HG03196 (cell line): ENCODE measurements at regions not wholly inside any gene's neighbourhood (a gene's known extent, or its start where the extent isn't known, plus 50 kb on each side); places are given as distances from the start of the nearest gene placed in this dataset.
A peak's percentile ranks its signal among the peaks of the same experiment; 100 is the strongest.
"Not testable (repeated sequence)": the region's sequence is repeated elsewhere in the genome, so short reads cannot be mapped to it uniquely, and the experiment has no call there.

ENCODE experiments used
- ATAC-seq: cut with Tn5 transposase; IDR thresholded peaks from one replicate; pipeline ENCODE4 v1.9.1; 2021; ENCODE audit not compliant: unreplicated experiment

DNA sequence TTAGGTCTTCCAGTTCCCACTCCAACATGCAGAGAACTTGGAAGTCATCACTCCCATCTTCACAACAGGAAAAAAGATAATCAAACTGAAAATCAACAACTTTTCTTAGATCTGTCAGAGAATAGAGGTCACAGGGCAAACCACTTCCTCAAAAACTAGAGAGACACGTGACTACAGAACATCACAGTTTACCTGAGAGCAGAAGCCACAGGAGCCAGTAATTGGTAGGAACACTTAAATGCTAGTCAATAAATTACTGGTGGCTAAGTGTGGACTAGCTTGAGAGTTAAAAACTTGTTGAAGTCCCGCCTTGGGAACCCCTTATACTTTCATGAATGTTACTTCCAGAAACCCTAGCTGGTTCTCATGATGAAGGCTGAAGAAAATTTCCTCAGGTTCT, 81.1 kb downstream of the THSD1 start:
- not testable (repeated sequence) for ATAC-seq

DNA sequence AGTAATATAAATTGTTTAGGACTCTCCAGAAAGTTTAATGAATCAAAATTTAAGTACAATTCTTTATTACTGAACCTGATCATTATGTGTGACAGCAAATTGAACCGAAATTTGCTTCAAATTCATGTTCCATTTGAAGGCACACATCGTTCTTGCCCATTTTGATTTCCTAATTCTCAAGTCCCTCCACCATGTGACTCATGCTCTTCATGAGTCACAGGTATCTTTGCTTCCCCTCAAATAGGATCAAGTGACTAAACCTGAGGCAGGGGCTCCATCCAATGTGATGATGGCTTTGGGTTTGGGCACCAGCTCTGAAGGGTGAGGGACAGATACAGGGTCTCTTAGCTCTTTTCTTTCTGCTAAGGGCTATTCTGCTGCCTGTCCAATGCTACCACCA, 86.1 kb downstream of the THSD1 start:
- no peak for ATAC-seq

DNA sequence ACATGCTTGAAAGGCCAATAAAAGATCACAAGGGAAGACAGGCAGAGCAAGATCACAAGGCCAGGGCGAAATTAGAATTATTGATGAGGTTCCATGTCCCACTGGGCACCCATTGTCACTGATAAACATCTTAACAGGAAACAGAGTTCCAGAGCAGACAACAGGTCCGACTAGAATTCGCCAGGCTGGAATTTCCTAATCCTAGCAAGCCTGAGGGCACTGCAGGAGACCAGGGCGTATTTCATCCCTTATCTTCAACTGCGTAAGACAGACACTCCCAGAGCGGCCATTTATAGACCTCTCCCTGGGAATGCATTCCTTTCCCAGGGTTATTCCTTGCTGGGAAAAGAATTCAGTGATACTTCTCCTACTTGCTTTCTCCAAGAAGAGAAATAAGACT, 96.1 kb downstream of the THSD1 start:
- ATAC-seq = not testable (repeated sequence)

DNA sequence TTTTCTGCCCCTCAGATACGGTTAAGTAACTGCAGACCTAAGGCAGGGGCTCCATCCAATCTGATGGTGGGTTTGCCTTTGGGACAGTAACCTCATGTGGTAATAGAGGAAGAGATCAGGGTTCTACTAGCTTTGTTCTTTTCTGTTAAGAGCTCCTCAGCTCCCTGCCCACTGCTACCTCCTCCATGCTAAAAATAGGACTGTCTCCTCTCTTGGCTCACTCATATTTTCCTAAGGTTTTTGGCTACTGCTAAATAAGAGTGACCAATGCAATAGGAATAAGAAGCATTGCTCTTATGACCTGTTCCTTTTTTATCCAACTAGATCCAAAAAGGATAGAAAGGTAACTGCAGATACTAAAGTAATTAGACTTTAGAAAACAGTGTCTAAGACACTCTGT, 99.6 kb downstream of the THSD1 start:
- ATAC-seq = not testable (repeated sequence)

DNA sequence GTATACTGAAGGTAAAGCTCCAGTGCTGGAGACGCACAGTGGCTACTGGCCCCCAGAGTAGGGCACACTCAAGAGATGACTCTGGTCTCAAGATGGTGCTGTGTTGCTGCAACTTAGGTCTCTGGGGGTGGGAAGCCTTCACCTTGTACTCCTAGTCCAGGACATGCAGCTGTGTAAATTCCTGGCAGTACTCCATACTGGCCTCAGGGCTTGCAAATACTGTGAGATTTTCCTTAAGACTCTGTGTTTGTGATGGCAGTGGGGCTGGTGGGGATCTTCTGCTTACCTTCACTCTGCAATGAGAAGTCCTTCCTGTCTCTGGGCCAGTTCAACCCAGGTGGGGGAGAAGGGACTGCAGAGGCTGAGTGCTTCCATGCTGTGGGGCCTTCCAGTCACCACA, 102.9 kb downstream of the THSD1 start:
- ATAC-seq = not testable (repeated sequence)

DNA sequence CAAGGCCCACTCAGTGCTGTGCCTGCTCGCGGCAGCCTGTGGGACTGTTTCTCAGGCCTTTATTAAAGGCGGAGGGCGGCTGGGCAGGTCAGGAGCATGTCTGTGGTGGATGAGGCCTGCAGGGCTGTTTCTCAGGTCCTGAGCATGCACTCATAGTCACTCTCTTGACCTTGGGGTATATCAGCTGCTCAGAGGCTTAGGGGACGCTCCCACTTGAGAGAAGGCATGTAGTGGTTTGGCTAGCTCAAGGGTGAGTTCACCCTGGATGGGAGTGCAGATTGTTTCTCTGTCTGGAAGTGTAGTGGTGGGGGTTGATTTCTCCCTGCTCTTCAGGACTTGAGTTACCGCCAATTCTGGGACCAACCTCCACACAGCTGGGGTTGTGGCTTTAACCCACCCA, 103.3 kb downstream of the THSD1 start:
- not testable (repeated sequence) for ATAC-seq

DNA sequence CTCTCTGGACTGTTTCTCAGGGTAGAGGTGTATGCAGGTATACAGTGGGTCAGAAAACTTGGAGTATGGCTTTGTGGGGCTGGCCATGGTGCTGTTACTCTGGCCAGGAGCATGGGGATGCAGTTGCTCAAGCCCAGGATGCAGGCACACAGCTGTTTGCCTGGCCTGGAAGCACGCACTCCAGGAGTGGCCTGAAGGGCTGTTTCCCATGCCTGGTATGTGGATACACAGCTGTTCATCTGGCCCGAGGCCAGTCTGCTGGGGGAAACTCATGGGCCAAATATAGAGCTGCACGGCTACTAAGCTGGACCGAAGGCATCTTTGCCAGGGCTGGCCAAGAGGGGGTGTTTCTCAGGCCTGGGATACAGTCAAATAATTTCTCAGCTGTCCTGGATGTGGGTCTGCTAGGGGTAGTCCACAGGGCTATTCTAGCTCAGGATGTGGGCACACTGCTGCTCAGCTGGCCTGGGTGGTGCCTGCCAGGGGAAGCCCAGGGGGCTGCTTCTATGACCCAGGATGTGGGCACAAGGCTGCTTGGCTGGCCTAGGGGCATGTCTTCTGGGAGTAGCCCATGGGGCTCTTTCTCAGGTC, 104.1 kb downstream of the THSD1 start:
- not testable (repeated sequence) for ATAC-seq

DNA sequence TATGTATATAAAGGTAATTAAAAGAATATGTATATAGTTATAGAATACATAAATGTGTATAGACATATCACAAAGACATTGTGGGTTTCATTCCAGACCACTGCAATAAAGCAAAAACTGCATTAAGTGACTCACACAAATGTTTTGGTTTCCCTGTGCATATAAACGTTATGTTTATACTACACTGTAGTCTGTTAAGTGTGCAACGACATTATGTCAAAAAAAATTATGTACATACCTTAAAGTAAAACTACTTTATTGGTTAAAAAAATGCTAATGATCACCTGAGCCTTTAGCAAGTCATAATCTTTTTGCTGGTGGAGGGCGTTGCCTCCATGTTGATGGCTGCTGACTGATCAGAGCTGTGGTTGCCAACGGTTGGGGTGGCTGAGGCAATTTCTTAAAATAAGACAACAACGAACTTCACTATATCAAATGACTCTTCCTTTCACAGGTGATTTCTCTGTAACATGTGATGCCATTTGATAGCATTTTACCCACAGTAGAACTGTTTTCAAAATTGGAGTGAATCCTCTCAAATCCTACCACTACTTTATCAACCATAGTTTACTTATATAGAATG, 107.8 kb downstream of the THSD1 start:
- not testable (repeated sequence) for ATAC-seq

DNA sequence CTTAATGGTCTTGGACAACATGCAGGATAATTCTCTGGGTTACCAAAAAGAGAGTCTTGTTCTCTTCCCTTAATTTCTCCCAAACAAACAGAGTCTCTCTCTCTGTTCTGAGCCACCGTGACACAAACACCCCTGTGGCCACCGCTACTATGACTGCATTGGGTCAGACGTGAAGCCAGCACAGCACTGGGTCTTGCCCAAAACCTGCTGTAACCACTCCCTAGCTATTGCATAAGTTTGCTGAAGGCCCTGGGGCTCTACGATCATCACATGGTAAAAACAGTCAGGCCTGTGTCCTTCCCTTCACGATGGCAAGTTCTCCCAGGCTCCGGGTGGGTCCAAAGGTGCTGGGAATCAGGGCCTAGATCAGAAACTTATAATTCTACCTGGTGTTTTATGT, 117.1 kb downstream of the THSD1 start:
- not testable (repeated sequence) for ATAC-seq

DNA sequence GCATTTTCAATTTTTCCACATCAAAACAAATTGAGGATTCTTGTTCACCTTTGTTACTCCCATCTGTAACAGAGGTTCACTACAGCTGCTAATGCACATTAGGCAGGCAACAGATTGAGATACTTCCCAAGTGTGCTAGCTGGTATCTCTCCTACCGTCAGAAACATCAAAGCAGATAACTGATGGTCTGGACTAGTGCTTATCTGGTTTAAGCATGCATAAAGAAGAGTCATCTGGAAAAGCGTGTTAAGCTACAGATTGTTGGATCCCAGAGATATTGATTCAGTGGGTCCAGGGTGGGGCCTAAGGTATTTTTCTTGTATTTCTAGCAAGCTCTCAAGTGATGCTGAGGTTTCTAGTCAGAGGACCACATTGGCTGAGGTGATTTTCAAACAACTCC, 122.0 kb upstream of the NEK3 start:
- not testable (repeated sequence) for ATAC-seq

DNA sequence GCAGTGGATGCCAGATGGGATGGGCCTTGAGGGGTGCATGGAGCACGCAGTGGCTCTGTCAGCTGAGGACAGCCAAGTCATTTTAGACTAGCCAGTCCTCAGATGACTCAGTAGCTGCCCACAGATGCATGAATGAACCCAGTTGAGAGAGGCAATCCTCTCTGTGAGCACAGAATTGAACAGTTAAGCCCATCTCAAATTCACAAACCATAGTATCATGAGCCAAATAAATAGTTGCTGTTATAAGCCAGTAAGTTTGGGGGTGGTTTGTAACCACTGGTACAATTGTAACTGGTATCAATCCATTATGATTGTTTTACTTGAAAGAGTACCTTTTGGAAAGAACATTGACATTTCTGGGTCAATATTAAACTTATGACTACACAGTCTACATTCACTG, 120.0 kb upstream of the NEK3 start:
- ATAC-seq = not testable (repeated sequence)

DNA sequence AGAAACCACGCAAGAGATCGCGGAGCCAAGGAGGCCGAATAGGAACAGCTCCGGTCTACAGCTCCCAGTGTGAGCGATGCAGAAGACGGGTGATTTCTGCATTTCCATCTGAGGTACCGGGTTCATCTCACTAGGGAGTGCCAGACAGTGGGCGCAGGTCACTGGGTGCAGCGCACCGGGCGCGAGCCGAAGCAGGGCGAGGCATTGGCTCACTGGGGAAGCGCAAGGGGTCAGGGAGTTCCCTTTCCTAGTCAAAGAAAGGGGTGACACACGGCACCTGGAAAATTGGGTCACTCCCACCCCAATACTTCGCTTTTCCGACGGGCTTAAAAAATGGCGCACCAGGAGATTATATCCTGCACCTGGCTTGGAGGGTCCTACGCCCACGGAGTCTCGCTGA, 94.9 kb upstream of the NEK3 start:
- not testable (repeated sequence) for ATAC-seq

DNA sequence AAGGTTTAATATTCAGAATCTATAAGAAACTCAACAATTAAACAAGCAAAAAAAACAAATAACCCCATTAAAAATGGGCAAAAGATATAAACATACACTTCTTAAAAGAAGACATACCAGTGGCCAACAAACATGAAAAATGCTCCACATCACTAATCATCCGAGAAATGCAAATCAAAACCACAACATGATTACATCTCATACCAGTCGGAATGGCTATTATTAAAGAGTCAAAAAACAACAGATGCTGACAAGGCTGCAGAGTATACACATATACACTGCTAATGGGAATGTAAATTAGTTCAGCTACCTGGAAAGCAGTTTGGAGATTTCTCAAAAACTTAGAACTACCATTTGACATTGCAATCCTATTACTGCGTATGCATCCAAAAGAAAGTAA, 81.4 kb upstream of the NEK3 start:
- not testable (repeated sequence) for ATAC-seq

DNA sequence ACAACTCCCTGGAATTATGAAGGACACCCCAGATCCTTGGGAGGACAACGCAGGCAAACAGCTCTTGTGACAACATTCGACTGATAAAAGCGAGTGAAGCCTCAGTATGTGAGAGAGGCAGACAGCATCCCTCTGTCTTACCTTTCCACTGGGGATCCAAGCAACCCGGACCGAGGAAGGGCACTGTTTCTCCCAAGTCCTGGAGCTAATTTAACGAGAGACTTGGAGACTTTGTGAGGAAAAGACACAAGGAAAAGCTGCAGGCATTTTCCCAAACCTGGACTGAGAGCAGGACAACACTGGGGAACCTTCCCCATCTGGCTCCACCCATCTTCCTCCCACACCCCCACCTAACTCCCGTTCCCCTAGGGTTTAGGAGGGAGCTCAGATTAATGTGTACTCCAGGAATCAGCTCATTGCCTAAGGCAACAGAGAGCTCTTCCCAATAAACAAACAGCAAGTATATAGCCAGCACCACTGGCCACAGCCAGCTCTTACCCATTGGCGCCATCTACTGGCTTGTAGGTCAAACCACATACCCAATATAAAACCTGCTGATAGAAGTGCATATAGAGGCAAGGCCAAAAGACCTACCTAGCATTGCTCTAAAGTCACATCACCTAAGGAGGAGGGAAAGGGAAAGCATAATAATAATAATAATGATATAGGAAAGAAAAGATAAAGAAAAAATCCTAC, 76.7 kb upstream of the NEK3 start:
- peak; percentile 74 for ATAC-seq

DNA sequence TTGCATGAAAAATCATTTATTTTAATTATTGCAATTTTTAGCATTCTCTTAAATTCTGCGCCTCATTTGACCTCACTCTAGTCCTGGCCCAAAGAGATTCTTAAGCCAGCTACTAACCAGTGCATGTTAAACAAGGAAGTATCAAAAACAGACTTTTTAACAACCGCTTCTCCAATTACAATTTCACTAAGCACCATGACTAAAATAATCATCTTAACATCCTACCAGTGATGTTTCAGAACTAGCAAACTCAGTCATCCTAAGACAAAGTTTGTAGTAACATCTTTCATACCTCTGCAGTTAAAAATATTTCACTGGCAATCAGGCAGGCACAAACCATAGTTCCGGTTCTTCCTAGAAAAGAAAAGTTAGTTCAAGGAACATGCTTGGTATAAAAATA, 75.5 kb upstream of the NEK3 start:
- ATAC-seq = not testable (repeated sequence)

DNA sequence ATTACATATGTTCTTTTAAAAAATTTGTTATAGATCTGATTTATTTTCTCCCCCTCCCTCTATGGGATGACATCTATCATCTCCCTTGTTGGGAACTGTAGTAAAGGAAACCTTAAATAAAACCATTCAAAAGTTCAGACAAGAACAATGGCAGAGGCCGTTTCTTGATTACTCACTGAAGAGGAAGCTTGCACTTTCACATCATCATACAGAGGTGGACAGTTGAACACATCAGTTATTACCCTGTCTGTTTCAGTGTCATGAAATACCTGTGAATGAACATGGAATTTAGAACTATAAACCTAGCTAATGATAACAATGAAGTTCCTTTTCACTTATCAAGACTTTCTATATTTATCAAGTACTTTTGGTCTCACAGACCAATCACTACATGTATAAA, 63.7 kb upstream of the NEK3 start:
- not testable (repeated sequence) for ATAC-seq

DNA sequence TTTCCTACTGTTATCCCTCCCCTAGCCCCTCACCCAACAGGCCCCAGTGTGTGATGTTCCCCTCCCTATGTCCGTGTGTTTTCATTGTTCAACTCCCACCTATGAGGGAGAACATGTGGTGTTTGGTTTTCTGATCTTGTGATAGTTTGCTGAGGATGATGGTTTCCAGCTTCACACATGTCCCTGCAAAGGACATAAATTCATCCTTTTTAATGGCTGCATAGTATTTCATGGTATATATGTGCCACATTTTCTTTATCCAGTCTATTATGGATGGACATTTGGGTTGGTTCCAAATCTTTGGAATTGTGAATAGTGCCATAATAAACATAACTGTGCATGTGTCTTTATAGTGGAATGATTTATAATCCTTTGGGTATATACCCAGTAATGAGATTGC, 54.5 kb upstream of the NEK3 start:
- not testable (repeated sequence) for ATAC-seq

DNA sequence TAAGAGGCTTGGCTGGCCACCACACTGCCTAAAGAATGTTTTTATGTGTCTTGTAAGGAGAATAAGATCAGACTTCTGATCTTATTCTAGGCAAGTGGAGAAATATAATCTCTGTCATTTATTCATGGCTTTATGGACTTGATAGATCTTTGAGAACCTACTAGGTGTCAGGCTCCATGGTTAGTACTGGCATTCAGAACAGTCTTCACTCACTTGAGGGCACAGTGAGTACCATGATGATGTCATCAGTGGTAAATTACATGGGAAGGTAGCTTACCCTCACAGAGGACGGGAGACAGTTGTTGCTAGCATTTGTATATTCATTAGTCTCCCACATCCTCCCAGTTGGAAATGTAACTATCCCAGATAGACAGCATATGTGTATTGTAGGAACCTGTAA, 53.5 kb upstream of the NEK3 start:
- not testable (repeated sequence) for ATAC-seq

DNA sequence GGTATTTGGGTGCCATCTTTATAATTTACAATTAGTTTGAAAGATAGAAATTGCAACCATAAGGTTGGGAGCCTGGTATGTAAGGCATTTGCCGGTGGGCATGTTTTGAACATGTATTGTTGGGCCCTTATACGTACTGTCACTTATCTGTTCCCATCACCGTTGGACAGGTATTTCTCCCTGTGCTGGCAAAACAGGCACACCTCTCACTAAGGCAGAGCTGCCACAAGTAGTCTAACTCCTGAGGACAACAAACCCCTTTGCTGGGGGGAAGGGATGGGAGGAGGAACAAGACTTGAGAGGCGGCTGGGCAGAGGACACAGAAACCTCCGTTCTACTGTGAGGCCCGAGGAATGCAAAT, 52.0 kb upstream of the NEK3 start:
- not testable (repeated sequence) for ATAC-seq

DNA sequence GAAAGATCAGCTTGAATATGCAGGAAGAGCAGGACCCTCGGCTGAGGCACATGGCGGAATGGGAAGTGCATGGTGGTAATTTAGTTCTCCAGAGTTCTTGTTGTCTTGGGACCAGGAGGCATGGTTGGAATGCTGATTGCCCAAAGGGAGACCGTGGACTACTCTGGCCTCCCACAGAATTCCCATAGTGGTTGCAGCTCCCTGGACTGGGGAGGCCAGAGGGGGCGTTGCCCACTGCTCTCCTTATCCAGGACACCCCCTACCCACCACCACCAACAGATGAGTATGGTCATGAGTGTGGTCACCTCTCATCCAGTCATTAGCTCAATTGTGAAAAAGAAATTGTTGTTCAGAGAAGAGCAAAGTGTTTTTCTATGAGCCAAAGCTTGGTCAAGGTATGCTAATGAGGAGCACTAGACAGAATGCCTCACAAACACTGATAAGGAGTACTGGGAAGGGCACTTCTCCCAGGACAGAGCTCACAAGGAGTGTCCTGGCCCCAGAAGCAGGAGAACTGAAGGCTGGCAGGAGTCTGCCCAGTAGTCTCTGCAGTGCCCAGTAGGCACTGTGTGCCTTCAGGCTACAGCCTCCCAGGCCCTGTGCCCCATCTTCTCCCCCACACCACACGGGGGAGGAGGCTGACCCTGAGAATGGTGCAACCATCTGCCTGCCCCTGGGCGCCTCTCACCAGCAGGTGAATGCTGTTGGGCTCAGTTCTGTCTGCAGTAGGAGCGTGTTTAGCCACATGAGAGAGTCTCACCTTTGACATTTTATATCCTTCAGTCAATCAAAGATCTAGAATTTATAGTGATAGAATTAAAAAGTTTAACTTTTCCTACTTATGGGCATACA, 51.4 kb upstream of the NEK3 start:
- ATAC-seq = not testable (repeated sequence)
